ENCODE measurements at regions not wholly inside any gene's neighbourhood (a gene's known extent, or its start where the extent isn't known, plus 50 kb on each side); places are given as distances from the start of the nearest gene placed in this dataset.
"Not testable (repeated sequence)": the region's sequence is repeated elsewhere in the genome, so short reads cannot be mapped to it uniquely, and the experiment has no call there.

DNA sequence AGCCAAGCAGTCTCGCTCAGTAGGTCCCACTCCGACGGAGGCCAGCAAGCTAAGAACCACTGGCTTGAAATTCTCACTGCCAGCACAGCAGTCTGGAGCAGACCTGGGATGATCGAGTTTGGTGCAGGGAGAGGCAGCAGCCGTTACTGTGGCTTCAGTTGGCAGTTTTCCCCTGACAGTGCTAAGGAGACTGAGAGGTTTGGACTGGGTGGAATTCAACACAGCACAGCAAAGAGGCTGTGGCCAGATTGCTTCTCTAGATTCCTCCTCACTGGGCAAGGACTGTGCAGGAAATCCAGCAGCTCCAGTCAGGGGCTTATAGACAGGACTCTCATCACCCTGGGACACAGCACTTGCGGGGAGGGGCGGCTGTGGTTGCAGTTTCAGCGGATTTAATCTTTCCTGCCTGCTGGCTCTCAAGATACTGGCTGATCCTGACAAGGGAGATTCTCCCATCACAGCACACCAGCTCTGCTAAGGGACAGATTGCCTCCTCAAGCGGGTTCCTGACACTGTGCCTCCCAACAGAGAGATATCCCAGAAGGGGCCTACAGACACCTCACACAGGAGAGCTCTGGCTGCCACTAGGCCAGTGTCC lies 122.1 kb downstream of the YIPF5 start:
- Histone ChIP-seq H3K4me1 (ENCODE audit: insufficient read depth, low read length) (no peaks in the 10 kb centered on the region), H3K9ac (ENCODE audit: low read depth, low read length) (no peak overlapping the region), H3K9me3 (ENCODE audit: control insufficient read depth, insufficient read depth, low read length) (no peaks in the 10 kb centered on the region), H3K36me3 (ENCODE audit: insufficient read depth, low read length) (no peaks in the 10 kb centered on the region)

DNA sequence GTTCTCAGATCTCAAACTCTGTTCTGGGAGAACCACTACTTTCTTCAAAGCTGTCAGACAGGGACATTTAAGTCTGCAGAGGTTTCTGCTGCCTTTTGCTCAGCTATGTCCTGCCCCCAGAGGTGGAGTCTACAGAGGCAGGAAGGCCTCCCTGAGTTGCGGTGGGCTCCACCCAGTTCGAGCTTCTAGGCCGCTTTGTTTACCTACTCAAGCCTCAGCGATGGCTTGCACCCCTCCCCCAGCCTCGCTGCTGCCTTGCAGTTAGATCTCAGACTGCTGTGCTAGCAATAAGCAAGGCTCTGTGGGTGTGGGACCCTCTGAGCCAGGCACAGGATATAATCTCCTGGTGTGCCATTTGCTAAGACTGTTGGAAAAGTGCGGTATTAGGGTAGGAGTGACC lies 115.1 kb downstream of the YIPF5 start:
- not testable (repeated sequence) for H3K36me3 ChIP-seq (ENCODE audit: insufficient read depth, low read length); H3K9me3 ChIP-seq (ENCODE audit: control insufficient read depth, insufficient read depth, low read length); H3K4me1 ChIP-seq (ENCODE audit: insufficient read depth, low read length); H3K9ac ChIP-seq (ENCODE audit: low read depth, low read length)

GRCh38 chr5:144060091-144060490 lies 110.4 kb downstream of the YIPF5 start:
- H3K4me1 ChIP-seq (ENCODE audit: insufficient read depth, low read length); H3K9ac ChIP-seq (ENCODE audit: low read depth, low read length); H3K9me3 ChIP-seq (ENCODE audit: control insufficient read depth, insufficient read depth, low read length); H3K36me3 ChIP-seq (ENCODE audit: insufficient read depth, low read length): not testable (repeated sequence)

DNA sequence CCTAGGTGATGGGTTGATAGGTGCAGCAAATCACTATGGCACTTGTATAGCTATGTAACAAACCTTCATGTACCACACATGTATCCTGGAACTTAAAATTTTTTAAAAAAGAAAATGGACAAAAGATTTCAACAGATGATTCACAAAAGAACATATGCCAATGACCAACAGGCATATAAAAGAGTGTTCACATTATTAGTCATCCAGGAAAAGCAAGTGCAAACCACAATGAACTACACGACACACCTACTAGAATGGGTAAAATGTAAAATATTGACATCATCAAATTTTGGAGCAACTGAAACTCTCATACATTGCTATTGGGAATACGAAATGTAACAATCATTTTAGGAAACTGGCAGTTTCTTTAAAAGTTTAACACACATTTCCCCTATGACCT lies 109.9 kb downstream of the YIPF5 start:
- no peak overlapping the region for H3K9ac ChIP-seq (ENCODE audit: low read depth, low read length)
- H3K9me3 ChIP-seq (ENCODE audit: control insufficient read depth, insufficient read depth, low read length), result no peaks in the 10 kb centered on the region
- no peaks in the 10 kb centered on the region for H3K4me1 ChIP-seq (ENCODE audit: insufficient read depth, low read length)
- no peaks in the 10 kb centered on the region for H3K36me3 ChIP-seq (ENCODE audit: insufficient read depth, low read length)

GRCh38 chr5:144065786-144066185 lies 104.7 kb downstream of the YIPF5 start:
- Histone ChIP-seq H3K9ac (ENCODE audit: low read depth, low read length) (no peak overlapping the region), H3K4me1 (ENCODE audit: insufficient read depth, low read length) (no peaks in the 10 kb centered on the region), H3K9me3 (ENCODE audit: control insufficient read depth, insufficient read depth, low read length) (no peaks in the 10 kb centered on the region), H3K36me3 (ENCODE audit: insufficient read depth, low read length) (no peaks in the 10 kb centered on the region)

GRCh38 chr5:144072518-144072927 lies 97.9 kb downstream of the YIPF5 start:
- no peak overlapping the region for H3K9ac ChIP-seq (ENCODE audit: low read depth, low read length)

GRCh38 chr5:144076521-144077083 lies 93.9 kb downstream of the YIPF5 start:
- Histone ChIP-seq H3K4me1 (ENCODE audit: insufficient read depth, low read length) (peaks cover 4% of the 10 kb centered on the region; the same call in 1 of the 2 replicates), H3K9ac (ENCODE audit: low read depth, low read length) (no peak overlapping the region), H3K36me3 (ENCODE audit: insufficient read depth, low read length) (no peaks in the 10 kb centered on the region), H3K9me3 (ENCODE audit: control insufficient read depth, insufficient read depth, low read length) (peaks cover 5% of the 10 kb centered on the region)

More at GRCh38 chr5:144072518-144072927, 97.9 kb downstream of the YIPF5 start:
- H3K9me3 ChIP-seq (ENCODE audit: control insufficient read depth, insufficient read depth, low read length), result peaks cover 2% of the 10 kb centered on the region
- peaks cover 4% of the 10 kb centered on the region; the same call in 1 of the 2 replicates for H3K4me1 ChIP-seq (ENCODE audit: insufficient read depth, low read length)
- H3K36me3 ChIP-seq (ENCODE audit: insufficient read depth, low read length), result no peaks in the 10 kb centered on the region

GRCh38 chr5:144083185-144083584 lies 87.3 kb downstream of the YIPF5 start:
- H3K9me3 ChIP-seq (ENCODE audit: control insufficient read depth, insufficient read depth, low read length), result no peaks in the 10 kb centered on the region
- H3K4me1 ChIP-seq (ENCODE audit: insufficient read depth, low read length), result no peaks in the 10 kb centered on the region
- no peak overlapping the region for H3K9ac ChIP-seq (ENCODE audit: low read depth, low read length)
- no peaks in the 10 kb centered on the region for H3K36me3 ChIP-seq (ENCODE audit: insufficient read depth, low read length)

GRCh38 chr5:144084971-144085370 lies 85.5 kb downstream of the YIPF5 start:
- H3K36me3 ChIP-seq (ENCODE audit: insufficient read depth, low read length), result no peaks in the 10 kb centered on the region
- H3K9me3 ChIP-seq (ENCODE audit: control insufficient read depth, insufficient read depth, low read length), result no peaks in the 10 kb centered on the region
- H3K4me1 ChIP-seq (ENCODE audit: insufficient read depth, low read length), result no peaks in the 10 kb centered on the region
- H3K9ac ChIP-seq (ENCODE audit: low read depth, low read length), result no peak overlapping the region

GRCh38 chr5:144085381-144085780 lies 85.1 kb downstream of the YIPF5 start:
- Histone ChIP-seq H3K9ac (ENCODE audit: low read depth, low read length) (no peak overlapping the region), H3K36me3 (ENCODE audit: insufficient read depth, low read length) (no peaks in the 10 kb centered on the region), H3K9me3 (ENCODE audit: control insufficient read depth, insufficient read depth, low read length) (no peaks in the 10 kb centered on the region), H3K4me1 (ENCODE audit: insufficient read depth, low read length) (no peaks in the 10 kb centered on the region)

- no peak overlapping the region for H3K9ac ChIP-seq (ENCODE audit: low read depth, low read length)
- no peaks in the 10 kb centered on the region for H3K36me3 ChIP-seq (ENCODE audit: insufficient read depth, low read length)
- no peaks in the 10 kb centered on the region for H3K9me3 ChIP-seq (ENCODE audit: control insufficient read depth, insufficient read depth, low read length)
- H3K4me1 ChIP-seq (ENCODE audit: insufficient read depth, low read length), result no peaks in the 10 kb centered on the region
Observed at GRCh38 chr5:144086295-144086694, 84.2 kb downstream of the YIPF5 start.

DNA sequence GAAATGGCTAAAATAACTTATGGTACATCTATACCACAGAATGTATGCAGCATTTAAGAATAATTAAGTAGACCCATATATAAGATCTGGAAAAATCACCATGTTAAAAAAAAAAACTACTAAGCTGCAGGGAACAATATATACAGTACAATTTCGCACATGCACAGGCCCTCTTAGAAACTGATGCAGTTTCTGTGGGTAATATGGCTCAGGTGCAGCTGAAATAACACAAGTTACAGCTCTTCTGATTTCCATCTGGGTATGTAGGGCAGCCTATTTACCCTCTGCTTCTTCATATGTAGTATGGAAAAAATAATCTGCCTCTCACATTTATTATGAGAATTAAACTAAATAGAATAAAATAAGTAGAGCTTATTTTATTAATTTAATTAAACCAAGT lies 82.9 kb downstream of the YIPF5 start:
- no peaks in the 10 kb centered on the region for H3K9me3 ChIP-seq (ENCODE audit: control insufficient read depth, insufficient read depth, low read length)
- H3K36me3 ChIP-seq (ENCODE audit: insufficient read depth, low read length), result no peaks in the 10 kb centered on the region
- no peak overlapping the region for H3K9ac ChIP-seq (ENCODE audit: low read depth, low read length)
- no peaks in the 10 kb centered on the region; the same call in 1 of the 2 replicates for H3K4me1 ChIP-seq (ENCODE audit: insufficient read depth, low read length)

- no peaks in the 10 kb centered on the region for H3K36me3 ChIP-seq (ENCODE audit: insufficient read depth, low read length)
- H3K9ac ChIP-seq (ENCODE audit: low read depth, low read length), result no peak overlapping the region
- peaks cover 5% of the 10 kb centered on the region; the same call in 1 of the 2 replicates for H3K4me1 ChIP-seq (ENCODE audit: insufficient read depth, low read length)
- no peaks in the 10 kb centered on the region for H3K9me3 ChIP-seq (ENCODE audit: control insufficient read depth, insufficient read depth, low read length)
Observed at GRCh38 chr5:144088206-144089064, 82.0 kb downstream of the YIPF5 start.

DNA sequence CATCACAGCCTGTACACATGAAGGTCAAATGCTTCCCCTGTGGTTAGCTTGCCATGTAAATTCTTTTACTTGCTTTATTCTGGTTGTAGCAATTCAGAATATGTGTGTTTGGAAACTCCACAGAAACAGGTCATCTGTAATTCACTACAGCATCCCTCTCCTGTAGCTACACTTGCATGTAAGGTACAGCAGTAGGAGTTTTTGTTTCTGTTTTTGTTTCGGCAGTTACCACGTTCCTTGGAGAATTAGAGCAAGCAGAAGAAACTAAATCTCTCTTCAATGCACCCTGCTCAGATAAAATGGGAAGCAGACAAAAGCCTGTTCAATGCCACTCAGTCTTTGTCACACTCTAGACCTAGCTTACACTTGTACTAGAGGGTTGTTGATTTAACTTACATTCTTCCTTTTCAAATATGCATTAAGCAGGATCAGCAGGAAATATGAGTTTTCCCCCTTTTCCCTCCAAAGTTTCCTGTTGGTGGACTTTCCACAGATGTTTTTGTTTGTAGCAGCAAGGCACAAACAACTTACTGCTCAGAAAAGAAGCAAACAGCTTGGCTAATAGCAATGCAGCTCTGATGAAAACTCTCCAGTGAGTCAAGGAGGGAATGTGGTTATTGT lies 80.9 kb downstream of the YIPF5 start:
- Histone ChIP-seq H3K36me3 (ENCODE audit: insufficient read depth, low read length) (no peaks in the 10 kb centered on the region), H3K9me3 (ENCODE audit: control insufficient read depth, insufficient read depth, low read length) (no peaks in the 10 kb centered on the region), H3K4me1 (ENCODE audit: insufficient read depth, low read length) (peaks cover 5% of the 10 kb centered on the region; the same call in 1 of the 2 replicates), H3K9ac (ENCODE audit: low read depth, low read length) (no peak overlapping the region)
